GM21360 (cell line): ENCODE measurements at regions not wholly inside any gene's neighbourhood (a gene's known extent, or its start where the extent isn't known, plus 50 kb on each side); places are given as distances from the start of the nearest gene placed in this dataset.
"Not testable (repeated sequence)": the region's sequence is repeated elsewhere in the genome, so short reads cannot be mapped to it uniquely, and the experiment has no call there.

Source experiments
- ATAC-seq: cut with Tn5 transposase; IDR thresholded peaks from one replicate; pipeline ENCODE4 v1.9.1; 2021; ENCODE audit warnings: mild to moderate bottlenecking, moderate library complexity; ENCODE audit not compliant: unreplicated experiment

DNA sequence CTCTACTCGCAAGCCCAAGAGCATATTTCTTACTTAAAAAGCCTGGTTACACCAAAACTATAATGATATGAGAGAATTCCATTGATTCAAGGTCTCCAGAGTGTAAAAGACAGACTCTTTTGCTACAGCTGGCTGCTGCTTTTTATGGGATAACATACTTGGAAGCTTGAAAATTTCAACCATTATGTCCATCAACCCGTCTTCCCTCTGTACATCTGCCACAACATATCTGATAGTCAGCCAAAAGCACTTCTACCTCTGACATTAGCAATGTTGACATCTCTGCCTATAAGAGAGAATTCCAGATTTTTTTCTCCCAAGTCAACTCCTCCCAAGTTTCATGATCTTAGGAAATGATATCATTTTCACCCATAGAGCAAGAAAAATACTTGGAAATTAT, 54.4 kb upstream of the IQCM start:
- no peak for ATAC-seq

DNA sequence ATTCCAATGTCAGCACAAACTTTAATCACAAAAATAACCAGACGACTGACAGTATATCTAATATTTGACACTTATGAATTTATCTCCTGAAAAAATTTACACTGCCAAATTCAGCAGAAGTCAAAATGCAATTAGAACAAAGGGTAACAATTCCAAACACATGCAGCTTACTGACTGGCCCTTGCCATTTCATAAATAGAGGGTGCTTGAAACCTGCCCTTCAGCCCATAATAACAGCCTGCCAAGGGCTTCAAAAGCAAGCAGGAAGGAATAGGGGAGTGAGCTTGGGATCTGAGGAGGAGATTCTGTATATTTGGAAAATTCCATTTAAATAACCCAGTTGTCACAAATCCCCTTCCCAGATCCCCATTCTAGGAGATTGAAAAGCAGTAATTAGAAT, 66.1 kb upstream of the IQCM start:
- no peak for ATAC-seq

DNA sequence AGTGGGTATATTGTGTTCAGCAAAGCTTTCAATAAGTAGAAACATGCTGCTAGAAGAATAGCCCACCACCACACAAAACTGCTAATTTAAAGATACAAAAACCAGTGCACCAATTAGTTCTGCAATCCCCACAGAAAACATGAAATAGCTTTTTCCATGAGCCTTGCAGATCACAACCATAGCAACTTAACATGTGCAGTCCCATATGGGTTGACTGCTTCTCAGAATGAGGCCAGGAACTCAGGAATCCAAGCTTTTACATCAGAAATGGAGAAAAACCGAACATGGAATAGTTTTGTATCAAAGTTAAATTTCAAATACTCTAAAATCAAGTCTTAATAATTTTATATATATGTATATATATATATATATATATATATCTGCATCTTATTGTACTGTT, 66.6 kb upstream of the IQCM start:
- ATAC-seq = no peak

DNA sequence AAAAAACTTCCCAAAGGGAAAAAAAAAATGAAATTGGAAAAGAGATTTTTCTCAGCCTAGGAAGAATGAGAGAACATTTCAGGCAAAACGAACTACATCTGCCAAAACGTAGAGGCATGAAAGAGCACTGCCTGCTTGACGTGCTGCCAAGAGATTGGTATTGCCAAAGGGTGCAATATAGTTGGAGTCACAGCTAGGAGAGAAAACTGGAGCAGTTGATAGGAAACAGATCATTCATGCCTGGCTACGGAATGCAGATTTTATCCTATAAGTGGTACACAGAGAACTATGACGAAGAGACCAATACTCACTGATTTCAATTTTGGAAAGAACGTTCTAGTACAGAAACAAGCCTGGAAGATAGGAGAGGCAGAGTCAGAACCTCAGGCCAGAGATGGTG, 68.4 kb upstream of the IQCM start:
- no peak for ATAC-seq

DNA sequence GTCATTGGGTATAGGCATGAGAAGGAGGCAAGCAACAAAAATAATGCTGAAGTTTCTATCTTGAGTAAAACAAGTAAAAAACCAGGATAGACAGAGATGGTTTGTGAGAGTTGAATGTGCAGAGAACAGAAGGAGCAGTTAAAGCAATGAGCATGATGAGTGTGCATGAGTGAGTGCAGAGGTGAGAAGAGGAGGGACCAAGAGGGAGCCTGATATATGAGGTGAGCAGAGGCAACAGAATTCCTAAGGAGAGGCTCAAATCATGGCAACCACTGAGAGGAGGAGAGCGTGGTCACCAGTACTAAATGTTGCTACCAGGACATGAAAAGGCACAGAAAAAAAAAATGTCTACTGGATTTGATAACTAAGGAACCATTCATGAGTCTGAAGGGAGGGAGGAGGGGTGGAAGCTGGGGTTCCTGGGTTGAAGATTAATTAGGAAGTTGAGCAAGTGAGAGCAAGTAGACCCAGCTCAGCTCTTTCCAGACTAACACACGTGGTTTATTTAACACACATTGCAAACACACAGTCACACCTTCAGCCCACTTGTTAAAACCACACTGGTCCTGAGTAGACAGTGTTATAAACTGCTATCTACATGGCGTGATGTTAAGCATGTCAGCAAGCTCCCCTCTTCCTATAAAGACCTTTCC, 69.0 kb upstream of the IQCM start:
- ATAC-seq = no peak

DNA sequence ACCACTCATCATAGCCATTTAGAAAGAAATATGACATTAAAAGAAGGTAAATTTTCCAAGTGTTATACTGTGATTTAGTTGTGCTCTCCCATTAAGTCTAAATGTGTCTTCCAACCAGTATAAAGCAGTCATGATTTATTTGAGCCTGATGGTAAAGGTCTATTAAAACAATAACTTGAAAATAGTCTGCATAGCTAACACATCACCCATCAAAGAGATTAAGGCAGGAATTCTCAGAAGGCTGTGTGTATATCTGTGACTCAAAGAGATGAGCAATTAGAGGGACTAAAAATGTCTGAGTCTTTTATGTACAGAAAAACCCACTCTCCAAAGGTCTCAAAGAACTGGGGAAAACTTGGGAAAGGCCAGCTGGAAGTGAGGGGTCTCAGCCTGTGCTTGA, 70.3 kb upstream of the IQCM start:
- ATAC-seq = no peak

DNA sequence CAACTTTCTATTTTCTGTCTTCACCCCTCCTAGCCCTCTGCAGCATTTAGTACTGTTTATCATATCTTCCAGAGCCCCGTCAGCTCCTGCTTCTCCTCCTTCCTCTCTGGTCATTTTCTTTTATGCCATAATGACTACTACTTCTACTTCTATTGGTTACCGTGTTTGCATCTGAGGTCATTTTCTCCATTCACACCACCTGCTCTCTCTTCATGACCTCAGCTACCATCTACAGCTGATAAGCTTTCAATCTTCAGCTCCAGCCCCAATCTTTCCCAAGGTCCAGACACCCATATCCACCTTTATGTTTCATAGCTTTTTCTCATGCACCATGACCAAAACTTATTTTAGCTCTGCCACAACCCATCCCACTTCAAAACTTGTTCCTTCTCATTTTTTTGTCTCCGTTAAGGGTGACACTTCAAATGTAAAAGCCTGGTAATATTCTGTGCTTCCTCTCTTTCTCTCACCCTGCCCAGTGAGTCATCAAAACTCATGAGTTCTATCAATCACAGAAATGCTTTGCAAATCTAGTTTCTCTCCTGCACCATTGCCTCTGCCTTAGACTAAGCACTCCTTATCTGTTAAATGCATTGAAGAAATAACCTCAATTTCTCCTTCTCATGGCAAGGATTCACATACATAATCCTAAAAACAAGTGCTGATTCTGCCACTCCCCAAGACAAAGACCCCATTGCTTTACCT, 71.3 kb upstream of the IQCM start:
- no peak for ATAC-seq

DNA sequence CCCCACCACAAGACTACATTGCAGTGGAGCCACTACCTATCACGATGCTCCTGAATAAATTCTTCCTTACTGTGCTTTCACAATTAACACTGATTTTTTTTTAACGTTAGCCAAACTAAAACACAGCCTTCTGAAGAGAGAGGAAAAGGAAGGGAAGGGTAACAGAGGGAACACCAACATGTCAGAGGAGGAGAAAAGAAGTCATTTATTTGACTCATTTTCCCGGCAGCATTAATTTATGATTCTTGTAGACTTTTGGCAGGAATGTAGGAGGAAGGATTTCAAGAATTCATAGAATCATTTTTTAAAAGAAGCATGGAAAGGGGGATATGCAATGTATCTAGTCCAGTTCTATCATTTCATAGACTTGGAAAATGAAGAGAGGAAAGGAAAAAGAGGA, 74.3 kb upstream of the IQCM start:
- ATAC-seq = no peak

DNA sequence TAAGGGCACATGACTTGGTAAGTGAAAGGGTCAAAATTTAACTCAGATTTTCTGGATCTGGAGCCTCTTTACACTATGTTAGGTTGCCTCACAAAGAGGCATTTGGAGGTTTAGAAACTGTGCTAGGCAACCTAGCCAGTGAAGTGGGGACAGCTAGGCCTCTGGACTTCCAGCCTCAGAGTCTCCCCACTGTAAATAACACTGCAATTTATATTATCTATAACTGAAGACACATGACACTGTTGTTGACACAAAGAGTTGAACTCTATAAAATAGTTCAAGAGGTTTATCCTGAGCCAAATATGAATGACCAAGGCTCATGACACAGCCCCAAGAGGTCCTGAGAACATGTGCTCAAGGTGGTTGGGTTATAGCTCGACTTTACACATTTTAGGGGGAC, 74.9 kb upstream of the IQCM start:
- ATAC-seq = no peak

DNA sequence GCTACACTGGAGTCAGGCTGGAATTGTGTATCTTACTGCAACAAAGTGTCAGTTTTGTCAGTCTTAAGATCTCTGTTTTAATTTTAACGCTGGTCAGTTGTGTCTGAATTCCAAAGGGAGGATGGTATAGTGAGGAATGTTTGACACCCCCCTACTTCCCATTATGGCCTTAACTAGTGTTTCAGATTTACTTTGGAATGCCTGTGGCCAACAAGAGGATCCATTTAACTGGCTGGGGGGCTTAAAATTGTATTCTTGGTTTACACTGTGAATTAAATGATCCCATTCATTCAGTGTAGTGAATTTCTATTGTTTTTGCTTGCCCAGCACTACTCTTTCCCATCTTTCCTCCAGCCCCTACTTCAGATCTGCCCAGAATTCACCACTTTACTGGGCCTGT, 75.8 kb upstream of the IQCM start:
- no peak for ATAC-seq

DNA sequence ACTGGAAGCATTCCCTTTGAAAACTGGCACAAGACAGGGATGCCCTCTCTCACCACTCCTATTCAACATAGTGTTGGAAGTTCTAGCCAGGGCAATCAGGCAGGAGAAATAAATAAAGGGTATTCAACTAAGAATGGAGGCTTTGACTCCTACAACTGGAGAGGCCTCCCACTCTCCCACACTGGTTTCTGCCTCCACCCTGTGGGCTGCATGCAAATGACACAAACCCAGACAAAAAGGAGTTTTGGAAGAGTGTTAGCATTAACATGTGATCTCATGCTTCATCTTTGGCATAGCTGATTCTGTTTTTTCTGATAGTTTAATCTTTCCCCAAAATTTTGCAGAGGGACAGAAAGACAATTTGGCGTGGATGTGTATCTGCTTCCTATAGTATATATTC, 80.8 kb upstream of the IQCM start:
- ATAC-seq = no peak

DNA sequence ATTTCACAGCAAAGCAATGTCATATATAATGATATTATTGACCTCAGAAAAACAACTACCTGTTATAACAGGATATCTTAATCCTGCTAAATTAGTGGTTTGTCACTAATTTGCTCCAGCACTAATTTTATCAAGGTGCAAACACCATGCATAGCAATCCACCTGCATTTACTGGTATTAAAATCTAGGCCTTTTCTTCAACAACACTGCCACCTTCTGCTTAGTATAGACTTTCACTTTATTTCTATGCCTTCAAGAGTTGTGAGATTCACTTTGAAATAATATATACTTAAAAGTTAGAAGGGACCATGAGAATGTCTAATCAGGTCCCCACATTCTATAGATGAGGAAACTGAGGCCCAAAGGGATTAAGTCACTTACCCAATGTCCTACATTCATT, 82.1 kb upstream of the IQCM start:
- no peak for ATAC-seq

DNA sequence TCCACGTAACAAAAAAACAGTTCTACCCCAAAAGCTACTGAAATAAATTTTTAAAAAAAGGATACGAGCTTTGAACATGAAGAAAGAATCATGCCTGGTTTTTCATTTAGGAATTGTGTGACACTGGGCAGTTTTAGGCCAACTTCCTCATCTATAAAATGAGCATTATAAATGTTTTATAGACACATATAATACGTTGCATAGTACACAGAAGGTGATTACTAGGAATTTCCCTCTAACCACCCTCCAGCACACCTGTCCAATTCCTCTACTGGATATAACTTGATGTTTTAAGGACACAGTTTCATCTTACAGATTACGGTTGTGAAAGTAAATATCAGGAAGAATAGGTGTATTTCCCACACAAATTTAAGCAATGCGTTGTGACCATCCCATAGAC, 85.5 kb upstream of the IQCM start:
- ATAC-seq = no peak

DNA sequence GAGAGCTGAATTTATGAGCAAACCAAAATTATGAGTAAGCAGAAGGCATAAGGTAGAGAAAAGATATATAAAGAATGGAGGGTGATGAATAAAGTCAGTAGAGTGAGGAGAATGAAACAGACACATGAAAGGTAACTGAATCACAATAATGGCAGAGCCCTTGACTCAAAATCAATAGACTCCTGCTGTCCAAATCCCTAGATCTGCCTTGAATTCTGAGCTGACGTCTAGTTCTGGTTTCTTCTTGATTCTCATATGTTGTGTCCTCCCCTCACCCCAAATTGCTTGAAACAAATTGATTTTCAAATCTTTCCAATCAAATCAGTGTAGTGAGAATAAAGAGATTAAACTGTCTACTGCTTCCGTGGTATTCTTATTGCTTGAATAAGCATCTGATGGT, 86.6 kb upstream of the IQCM start:
- ATAC-seq = no peak

DNA sequence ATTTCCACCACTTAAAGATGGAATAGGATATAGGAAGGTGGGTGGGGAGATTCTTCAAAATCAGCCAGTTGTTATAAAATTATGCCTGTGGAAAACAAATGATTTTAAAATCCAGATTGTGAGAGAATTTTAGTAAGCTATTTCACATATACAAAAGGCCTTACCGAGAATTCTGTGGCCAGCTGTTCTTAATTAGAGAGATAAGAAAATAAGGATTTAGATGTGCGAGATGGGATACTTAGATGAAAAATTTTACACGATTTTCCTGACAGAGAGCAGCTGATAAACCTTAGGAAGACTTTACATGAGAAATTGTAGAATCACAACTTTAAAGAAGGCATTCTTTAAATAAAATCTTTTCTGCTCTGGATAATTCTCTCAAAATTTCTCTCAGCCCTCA, 94.5 kb upstream of the IQCM start:
- no peak for ATAC-seq

DNA sequence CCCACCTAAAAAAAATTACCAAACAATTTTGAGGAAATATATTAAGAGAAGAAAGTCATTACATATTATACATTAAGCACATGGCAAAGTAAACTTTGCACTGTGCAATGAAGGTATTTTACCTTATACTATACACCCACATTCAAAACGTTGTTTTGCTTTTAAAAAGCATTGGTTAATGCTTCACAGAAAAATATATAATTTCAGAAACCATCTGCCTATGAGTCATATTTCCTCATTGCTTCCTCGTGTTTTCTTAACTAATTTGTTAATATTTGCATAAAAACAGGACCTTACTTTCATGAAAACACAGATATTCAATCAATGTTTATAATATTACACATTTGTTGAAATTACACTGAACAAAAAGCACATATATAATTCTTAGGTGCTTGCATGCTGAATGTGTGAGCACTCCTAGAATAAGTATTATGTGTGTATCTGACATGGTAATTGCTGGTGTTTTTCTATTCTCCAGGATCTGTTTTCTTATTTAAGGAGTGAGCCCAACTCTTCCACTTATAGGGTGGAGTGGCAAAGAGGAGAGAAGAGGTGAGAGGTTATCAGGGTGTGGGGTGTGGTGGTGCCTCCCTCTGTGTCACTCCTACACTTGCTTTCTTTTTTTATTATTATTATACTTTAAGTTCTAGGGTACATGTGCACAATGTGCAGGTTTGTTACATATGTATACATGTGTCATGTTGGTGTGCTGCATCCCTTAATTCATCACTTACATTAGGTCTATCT, 95.1 kb upstream of the IQCM start:
- ATAC-seq = no peak

DNA sequence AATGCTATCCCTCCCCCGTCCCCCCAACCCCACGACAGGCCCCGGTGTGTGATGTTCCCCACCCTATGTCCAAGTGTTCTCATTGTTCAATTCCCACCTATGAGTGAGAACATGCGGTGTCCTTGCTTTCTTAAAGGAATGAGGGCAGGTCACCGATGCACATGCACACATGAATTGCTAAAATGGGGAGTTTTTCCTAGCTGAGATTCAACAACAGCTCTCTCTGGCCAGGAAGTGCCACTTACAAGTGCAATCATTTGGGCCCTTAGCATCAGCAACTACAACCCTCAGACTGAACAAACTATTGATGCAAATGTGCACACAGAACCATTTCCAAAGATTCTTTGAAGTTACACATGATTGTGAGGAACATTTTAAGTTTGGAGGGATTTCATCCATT, 95.7 kb upstream of the IQCM start:
- no peak for ATAC-seq

DNA sequence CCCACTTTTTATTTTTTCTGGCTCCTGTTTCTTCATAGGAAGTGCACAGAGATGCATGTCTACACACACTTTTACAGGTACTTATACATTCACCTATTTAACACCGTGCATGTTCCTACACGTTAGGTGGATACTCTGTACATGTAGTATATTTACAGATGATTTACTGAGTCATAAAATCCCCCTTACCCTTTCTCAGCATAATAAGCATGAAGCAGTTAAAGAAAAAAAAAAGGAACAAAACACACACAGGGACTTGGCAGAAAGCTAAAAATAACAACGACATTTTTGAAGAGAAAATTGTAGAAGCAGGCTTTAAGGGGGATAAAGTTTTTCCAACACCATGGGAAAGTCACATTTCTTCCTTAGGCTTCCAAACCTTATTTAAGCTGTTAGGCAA, 96.4 kb upstream of the IQCM start:
- ATAC-seq = no peak

DNA sequence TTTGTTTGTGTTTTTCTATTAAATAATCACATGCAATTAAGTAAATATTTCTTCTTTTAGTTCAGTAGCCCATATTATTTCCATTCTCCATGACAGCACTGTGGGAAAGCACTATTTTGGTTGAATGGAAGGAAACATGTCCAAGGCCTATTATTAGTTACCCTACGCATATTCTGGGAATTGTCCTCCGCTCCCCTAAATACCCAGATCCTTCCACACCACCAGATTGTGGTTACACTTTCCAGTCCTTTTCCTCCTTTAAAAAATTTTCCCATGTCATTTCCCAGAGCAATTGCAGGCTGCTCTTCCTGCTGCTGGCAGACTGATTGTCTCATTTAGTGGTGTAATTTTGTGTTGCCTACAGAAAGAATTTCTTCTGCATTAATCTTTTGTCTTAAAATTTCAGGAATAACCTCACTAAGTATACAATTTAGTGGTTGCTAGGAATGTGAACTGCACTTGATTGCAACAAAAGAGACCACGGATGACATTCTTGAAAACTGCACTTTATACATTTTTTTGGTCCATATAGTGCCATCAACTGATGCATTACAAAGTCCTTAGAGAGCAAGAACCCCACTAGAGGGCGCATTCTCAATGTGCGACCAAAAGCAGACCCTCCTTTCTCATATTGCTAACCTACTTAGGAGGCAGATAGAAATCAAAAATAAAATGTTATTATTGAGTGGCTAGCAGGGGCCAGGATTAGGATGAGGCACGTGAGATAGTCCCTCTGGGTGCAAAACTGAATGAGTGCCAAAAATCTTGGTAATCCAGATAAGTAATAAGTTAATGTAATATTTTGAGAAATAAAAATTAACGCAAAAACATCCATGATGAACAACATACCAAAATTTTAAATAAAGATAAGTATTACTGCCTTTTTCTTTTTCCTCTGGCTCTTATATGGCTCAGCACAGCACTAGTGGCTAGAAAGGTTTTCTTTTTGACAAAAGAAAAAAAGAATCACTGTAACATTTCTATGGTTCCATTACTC, 98.8 kb upstream of the IQCM start:
- no peak for ATAC-seq

DNA sequence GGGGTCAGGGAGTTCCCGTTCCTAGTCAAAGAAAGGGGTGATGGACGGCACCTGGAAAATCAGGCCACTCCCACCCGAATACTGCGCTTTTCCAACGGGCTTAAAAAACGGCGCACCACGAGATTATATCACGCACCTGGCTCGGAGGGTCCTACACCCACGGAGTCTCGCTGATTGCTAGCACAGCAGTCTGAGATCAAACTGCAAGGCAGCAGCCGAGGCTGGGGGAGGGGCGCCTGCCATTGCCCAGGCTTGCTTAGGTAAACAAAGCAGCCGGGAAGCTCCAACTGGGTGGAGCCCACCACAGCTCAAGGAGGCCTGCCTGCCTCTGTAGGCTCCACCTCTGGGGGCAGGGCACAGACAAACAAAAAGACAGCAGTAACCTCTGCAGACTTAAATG, 100.1 kb upstream of the IQCM start:
- not testable (repeated sequence) for ATAC-seq

DNA sequence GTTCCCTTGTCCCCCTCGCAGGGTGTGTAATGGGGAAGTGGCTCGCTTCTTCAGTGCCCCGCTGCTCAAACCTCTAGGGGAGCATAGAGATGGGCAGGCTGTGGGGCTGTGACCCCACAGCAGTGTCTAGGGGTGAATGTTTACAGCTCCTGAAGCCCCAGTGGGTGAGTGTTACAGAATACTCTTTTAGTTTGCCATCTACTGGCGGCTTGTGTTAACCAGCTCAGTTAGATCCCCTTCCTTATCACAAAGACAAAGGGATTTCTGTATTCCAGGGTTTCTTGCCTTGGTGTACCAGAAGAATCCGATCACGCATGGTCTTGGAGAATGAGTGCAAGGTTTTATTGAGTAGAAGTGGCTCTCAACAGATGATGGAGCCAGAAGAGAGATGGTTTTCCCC, 108.1 kb upstream of the IQCM start:
- ATAC-seq = no peak
